ENCODE measurements at regions not wholly inside any gene's neighbourhood (a gene's known extent, or its start where the extent isn't known, plus 50 kb on each side); places are given as distances from the start of the nearest gene placed in this dataset.
"Not testable (repeated sequence)": the region's sequence is repeated elsewhere in the genome, so short reads cannot be mapped to it uniquely, and the experiment has no call there.

GRCh38 chr13:103883164-103883563, 816.9 kb upstream of the SLC10A2 start:
- no peaks in the 10 kb centered on the region for H3K4me1 ChIP-seq (ENCODE audit: low read depth)
- intact Hi-C loops (cut with DNase I, micrococcal nuclease): no loop called here
- ATAC-seq (peak; percentile 64), DNase-seq (peak; percentile 52 to 61 (median 56))
- H3K4me3 ChIP-seq: no peak overlapping the region
- no peak for TF ChIP-seq CTCF (IDR thresholded peaks at IDR 0.05)
- no peaks in the 10 kb centered on the region for H3K9me3 ChIP-seq
- no peaks in the 10 kb centered on the region for H3K36me3 ChIP-seq (ENCODE audit: low read depth)

GRCh38 chr13:103880146-103880545, 813.9 kb upstream of the SLC10A2 start:
- intact Hi-C loops (cut with DNase I, micrococcal nuclease): not testable (repeated sequence)

GRCh38 chr13:103878891-103879605, 812.8 kb upstream of the SLC10A2 start:
- Histone ChIP-seq H3K4me1 (ENCODE audit: low read depth) (no peaks in the 10 kb centered on the region), H3K36me3 (ENCODE audit: low read depth) (no peaks in the 10 kb centered on the region), H3K4me3 (no peak overlapping the region), H3K9me3 (no peaks in the 10 kb centered on the region)
- intact Hi-C loops (cut with DNase I, micrococcal nuclease): no loop called here
- ATAC-seq: no peak
- TF ChIP-seq CTCF (IDR thresholded peaks at IDR 0.05): no peak
- DNase-seq: no peak

More at GRCh38 chr13:103880146-103880545, 813.9 kb upstream of the SLC10A2 start:
- ATAC-seq; H3K4me3 ChIP-seq; DNase-seq; H3K9me3 ChIP-seq; H3K4me1 ChIP-seq (ENCODE audit: low read depth); H3K36me3 ChIP-seq (ENCODE audit: low read depth): not testable (repeated sequence)

GRCh38 chr13:103876571-103876970, 810.4 kb upstream of the SLC10A2 start:
- no peaks in the 10 kb centered on the region for H3K9me3 ChIP-seq
- intact Hi-C loops (cut with DNase I, micrococcal nuclease): no loop called here
- no peak for DNase-seq
- H3K36me3 ChIP-seq (ENCODE audit: low read depth): no peaks in the 10 kb centered on the region
- H3K4me1 ChIP-seq (ENCODE audit: low read depth): no peaks in the 10 kb centered on the region
- TF ChIP-seq CTCF (IDR thresholded peaks at IDR 0.05): no peak
- no peak overlapping the region for H3K4me3 ChIP-seq
- ATAC-seq: no peak

GRCh38 chr13:103873725-103874124, 807.5 kb upstream of the SLC10A2 start:
- no peak for TF ChIP-seq CTCF (IDR thresholded peaks at IDR 0.05)
- no peak overlapping the region for H3K4me3 ChIP-seq

GRCh38 chr13:103866048-103866447, 799.8 kb upstream of the SLC10A2 start:
- no peaks in the 10 kb centered on the region for H3K4me1 ChIP-seq (ENCODE audit: low read depth)
- no peak for TF ChIP-seq CTCF (IDR thresholded peaks at IDR 0.05)
- no peaks in the 10 kb centered on the region for H3K36me3 ChIP-seq (ENCODE audit: low read depth)
- intact Hi-C loops (cut with DNase I, micrococcal nuclease): no loop called here
- DNase-seq (no peak), ATAC-seq (no peak)
- H3K9me3 ChIP-seq: no peaks in the 10 kb centered on the region
- no peak overlapping the region for H3K4me3 ChIP-seq

More at GRCh38 chr13:103873725-103874124, 807.5 kb upstream of the SLC10A2 start:
- ATAC-seq: no peak
- no peak for DNase-seq
- Histone ChIP-seq H3K36me3 (ENCODE audit: low read depth) (no peaks in the 10 kb centered on the region), H3K4me1 (ENCODE audit: low read depth) (no peaks in the 10 kb centered on the region), H3K9me3 (no peaks in the 10 kb centered on the region)
- intact Hi-C loops (cut with DNase I, micrococcal nuclease): no loop called here
